Gastrocnemius medialis (tissue), 4 donors: ENCODE measurements at regions not wholly inside any gene's neighbourhood (a gene's known extent, or its start where the extent isn't known, plus 50 kb on each side); places are given as distances from the start of the nearest gene placed in this dataset.

Experiments used
- POLR2A ChIP-seq, 2 donors: fragments of 450-650 bp; IDR thresholded peaks; one replicate each; pipeline ENCODE4 v1.6.1; 2017; ENCODE audit warnings: antibody characterized with exemption in 2 of 2, mild to moderate bottlenecking in 2 of 2, moderate library complexity in 2 of 2
- TF ChIP-seq, protein P1 (sequence below), 5 experiments: fragments of 450-650 bp in 3 of 5; fragments of 200-600 bp in 2 of 5; sonication (generic) in 2 of 5; IDR thresholded peaks in 4 of 5; conservative IDR thresholded peaks in 1 of 5; 1 replicate in 4 of 5; 2 replicates in 1 of 5; pipeline ENCODE4 v1.5.1; 2016 to 2019; ENCODE audit warnings: antibody characterized with exemption in 5 of 5, mild to moderate bottlenecking in 3 of 5, moderate library complexity in 3 of 5

DNA sequence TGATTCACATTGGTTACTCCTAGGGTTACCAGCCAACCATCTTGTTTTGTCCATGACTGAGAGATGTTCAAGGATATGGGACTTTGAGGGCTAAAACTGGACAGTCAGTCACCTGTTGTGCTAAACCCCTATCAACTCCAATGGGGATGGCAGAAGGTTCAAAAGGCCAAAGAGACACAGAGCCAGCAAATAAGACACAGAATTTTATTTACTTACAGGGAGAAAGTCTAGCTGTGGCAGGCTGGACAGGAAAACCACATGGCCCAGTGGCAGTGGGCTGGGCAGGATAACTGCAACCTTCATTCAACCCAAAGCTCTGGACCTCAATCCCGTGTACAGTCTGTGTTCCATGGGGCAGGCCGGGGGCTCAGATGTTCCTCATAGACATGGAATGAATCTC is 326.7 kb upstream of the RPS6KA3 start:
- TF ChIP-seq, protein P1, sequence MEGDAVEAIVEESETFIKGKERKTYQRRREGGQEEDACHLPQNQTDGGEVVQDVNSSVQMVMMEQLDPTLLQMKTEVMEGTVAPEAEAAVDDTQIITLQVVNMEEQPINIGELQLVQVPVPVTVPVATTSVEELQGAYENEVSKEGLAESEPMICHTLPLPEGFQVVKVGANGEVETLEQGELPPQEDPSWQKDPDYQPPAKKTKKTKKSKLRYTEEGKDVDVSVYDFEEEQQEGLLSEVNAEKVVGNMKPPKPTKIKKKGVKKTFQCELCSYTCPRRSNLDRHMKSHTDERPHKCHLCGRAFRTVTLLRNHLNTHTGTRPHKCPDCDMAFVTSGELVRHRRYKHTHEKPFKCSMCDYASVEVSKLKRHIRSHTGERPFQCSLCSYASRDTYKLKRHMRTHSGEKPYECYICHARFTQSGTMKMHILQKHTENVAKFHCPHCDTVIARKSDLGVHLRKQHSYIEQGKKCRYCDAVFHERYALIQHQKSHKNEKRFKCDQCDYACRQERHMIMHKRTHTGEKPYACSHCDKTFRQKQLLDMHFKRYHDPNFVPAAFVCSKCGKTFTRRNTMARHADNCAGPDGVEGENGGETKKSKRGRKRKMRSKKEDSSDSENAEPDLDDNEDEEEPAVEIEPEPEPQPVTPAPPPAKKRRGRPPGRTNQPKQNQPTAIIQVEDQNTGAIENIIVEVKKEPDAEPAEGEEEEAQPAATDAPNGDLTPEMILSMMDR (IDR thresholded peaks at IDR 0.05 in 4 of 5, conservative IDR thresholded peaks at IDR 0.05 in 1 of 5), result no peak
- TF ChIP-seq POLR2A (IDR thresholded peaks at IDR 0.05), result no peak
